ENCODE measurements at regions not wholly inside any gene's neighbourhood (a gene's known extent, or its start where the extent isn't known, plus 50 kb on each side); places are given as distances from the start of the nearest gene placed in this dataset.
A peak's percentile ranks its signal among the peaks of the same experiment; 100 is the strongest.

GRCh38 chr6:7664003-7664402 lies 61.9 kb upstream of the BMP6 start:
- no peak for DNase-seq (ENCODE audit: low spot score)

- DNase-seq (ENCODE audit: low spot score) = no peak
Observed at GRCh38 chr6:7668936-7669335, 57.0 kb upstream of the BMP6 start.

GRCh38 chr6:7669742-7670141 lies 56.2 kb upstream of the BMP6 start:
- DNase-seq (ENCODE audit: low spot score) = no peak

- DNase-seq (ENCODE audit: low spot score) = no peak
Observed at GRCh38 chr6:7671076-7671475, 54.8 kb upstream of the BMP6 start.

GRCh38 chr6:7671581-7671980 lies 54.3 kb upstream of the BMP6 start:
- no peak for DNase-seq (ENCODE audit: low spot score)

GRCh38 chr6:7672066-7673062 lies 53.5 kb upstream of the BMP6 start:
- DNase-seq (ENCODE audit: low spot score) = no peak

GRCh38 chr6:7673063-7673536 lies 52.8 kb upstream of the BMP6 start:
- DNase-seq (ENCODE audit: low spot score) = no peak

- DNase-seq (ENCODE audit: low spot score) = peak; percentile 7
Observed at GRCh38 chr6:7674291-7674690, 51.6 kb upstream of the BMP6 start.

GRCh38 chr6:7675353-7675945 lies 50.5 kb upstream of the BMP6 start:
- DNase-seq (ENCODE audit: low spot score) = no peak

All from globus pallidus (tissue), 1 donor.